ENCODE measurements at regions not wholly inside any gene's neighbourhood (a gene's known extent, or its start where the extent isn't known, plus 50 kb on each side); places are given as distances from the start of the nearest gene placed in this dataset.

DNA sequence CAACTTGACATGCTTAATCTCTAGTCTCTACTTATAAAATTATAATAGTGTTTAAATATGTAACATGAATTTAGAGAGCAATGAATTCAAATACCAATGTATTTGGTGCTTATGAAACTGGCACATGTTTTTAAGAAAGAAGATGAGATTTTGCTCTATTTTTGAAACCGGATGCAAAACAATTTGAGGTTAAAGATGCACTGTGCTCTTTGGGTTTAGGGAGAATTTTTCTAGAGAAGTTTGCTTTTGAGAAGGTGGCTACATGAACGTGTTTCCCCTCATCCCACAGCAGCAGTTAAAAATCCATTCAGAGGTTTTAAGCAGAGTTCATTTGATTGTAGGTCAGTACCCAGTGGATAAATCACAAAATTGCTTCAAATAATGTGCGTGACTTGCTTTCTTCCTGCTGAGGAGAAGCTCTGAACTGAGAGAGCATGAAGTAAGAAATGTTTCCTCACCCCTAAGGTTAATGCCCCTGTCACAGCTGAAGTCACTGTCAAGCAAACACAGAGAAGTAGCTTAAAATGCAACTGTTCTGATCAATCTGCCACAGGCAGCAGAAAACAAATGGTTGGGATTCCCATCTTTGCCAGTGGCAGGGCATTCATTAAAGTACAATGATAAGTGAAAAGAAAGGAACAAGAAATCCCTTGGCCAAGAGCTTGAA is 241.9 kb upstream of the SYT1 start:
- no peak overlapping the region for H3K4me3 ChIP-seq
- no peak overlapping the region for H3K27ac ChIP-seq
- DNase-seq (ENCODE audit: low spot score) = no peak
- TF ChIP-seq, protein P1, sequence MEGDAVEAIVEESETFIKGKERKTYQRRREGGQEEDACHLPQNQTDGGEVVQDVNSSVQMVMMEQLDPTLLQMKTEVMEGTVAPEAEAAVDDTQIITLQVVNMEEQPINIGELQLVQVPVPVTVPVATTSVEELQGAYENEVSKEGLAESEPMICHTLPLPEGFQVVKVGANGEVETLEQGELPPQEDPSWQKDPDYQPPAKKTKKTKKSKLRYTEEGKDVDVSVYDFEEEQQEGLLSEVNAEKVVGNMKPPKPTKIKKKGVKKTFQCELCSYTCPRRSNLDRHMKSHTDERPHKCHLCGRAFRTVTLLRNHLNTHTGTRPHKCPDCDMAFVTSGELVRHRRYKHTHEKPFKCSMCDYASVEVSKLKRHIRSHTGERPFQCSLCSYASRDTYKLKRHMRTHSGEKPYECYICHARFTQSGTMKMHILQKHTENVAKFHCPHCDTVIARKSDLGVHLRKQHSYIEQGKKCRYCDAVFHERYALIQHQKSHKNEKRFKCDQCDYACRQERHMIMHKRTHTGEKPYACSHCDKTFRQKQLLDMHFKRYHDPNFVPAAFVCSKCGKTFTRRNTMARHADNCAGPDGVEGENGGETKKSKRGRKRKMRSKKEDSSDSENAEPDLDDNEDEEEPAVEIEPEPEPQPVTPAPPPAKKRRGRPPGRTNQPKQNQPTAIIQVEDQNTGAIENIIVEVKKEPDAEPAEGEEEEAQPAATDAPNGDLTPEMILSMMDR (IDR thresholded peaks at IDR 0.05) = no peak

DNA sequence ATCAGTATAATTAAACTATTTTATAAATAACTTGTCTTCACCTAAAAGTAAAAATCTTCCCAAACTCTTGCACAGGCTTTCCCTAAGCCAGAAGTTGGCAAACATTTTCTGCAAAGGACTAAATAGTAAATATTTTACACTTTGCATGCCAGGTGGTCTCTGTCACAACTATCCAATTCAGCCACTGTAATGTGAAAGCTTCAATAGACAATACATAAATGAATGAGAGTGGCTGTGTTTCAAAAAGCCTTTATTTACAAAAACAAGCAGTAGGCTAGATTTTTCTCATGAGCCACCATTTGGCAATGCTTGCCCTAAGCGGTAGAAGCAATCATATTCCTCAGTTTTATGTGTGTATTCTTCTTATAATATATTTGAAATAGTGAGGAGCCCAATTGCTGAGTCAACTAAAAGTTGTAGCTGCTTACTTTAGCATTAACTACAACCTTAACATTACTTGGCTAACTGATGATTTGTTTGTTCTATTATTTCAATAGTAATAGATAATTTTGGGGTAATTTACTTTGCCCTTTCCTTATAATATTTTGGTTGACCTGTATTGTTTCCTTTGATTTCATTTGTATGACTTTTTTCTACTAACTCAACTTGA is 236.0 kb upstream of the SYT1 start:
- no peak overlapping the region for H3K27ac ChIP-seq
- TF ChIP-seq, protein P1 (IDR thresholded peaks at IDR 0.05) = no peak
- no peak overlapping the region for H3K4me3 ChIP-seq
- DNase-seq (ENCODE audit: low spot score) = no peak

DNA sequence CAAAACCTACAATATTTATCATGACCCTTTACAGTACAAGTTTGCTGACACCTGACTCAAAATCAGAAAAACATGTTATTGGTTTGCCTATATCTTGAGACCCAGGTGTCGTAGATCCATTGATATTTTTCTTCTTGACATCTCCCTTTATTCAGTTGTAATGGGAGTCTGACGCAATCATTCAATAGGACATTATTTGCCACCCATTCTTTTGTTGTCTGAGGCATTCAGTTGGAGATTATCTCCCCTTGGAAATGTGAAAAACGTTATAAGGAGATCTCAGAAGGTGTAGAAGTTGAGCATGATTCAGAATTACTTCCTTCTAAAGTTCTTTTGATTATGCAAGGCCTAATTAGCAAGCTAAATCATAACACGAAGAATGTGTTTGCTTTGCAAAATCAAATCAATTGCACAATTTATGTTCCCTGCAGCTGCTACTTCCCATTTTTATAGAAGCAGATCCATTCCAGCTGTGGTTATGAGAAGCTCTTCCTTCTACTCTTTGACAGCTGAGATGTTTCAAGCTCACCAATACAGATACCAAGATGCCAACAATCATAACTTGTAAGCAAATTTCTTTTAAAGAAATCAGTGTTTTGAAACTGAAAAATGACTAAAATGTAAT is 228.2 kb upstream of the SYT1 start:
- Histone ChIP-seq H3K4me3 (no peak overlapping the region), H3K27ac (no peak overlapping the region)
- TF ChIP-seq, protein P1 (IDR thresholded peaks at IDR 0.05) = no peak
- no peak for DNase-seq (ENCODE audit: low spot score)

DNA sequence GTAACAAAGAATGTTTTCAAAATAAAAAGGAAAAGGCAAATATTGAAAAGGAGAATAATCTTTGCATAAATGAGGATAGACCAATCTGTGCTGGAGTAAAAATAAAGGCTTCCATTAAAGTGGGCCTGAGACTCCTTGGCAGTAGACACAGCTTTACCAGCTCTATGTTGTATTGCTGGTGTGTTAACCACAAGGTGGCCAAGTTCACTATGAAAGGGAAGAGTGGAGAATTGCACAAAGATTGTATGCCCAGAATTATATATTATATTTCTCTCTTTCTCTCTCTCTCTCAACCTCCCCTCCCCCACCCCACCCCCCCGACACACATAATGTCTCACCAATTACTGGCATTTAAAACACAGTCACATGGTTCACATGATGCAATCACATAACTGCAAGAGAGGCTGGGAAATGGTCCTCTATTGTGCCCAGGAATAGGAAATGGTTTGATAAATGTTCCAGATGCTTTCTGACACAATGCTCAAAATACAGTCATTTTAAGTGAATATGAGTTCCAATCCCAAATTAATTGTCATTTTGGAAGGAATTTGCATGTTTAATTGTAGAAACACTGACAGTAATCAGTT is 222.6 kb upstream of the SYT1 start:
- no peak overlapping the region for H3K4me3 ChIP-seq
- no peak overlapping the region for H3K27ac ChIP-seq
- DNase-seq (ENCODE audit: low spot score) = no peak
- TF ChIP-seq, protein P1 (IDR thresholded peaks at IDR 0.05) = no peak

DNA sequence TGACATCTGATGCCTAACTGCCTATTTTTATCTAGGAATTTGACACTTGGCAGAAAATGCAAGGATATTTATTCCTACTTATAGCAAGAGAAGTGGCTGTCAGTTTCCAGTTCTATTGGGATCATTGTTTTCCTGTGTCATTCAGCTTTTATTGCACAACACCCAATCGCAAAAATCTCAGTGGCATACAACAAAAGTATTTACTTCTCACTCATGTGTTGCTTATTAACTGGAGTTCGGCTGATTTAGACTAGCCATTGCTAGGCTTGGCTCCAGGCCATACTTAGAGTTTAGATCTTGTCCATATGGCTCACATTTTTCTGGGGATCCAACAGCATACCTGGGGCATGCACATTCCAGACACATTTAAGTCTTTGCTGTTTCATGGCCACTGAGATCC is 218.6 kb upstream of the SYT1 start:
- TF ChIP-seq, protein P1 (IDR thresholded peaks at IDR 0.05) = no peak
- Histone ChIP-seq H3K27ac (no peak overlapping the region), H3K4me3 (no peak overlapping the region)
- DNase-seq (ENCODE audit: low spot score) = no peak

DNA sequence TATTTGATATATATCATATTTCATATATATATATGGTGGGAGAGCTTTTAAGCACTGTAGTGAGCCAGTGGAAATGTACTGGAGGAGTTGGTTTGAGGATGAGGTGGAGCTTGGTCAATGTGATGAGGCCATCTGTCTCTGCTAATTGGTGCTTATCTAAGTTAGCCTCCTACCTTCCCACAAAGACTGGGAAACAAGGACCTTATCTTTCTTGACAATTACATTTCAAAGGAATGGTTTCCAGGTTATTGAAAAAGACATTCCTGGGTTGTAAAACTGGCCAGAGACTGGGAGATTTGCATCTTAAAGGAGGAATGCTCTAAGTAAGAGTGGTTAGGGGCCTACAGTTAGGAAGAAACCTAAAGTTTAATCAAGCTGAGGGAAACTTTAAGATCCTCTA is 212.8 kb upstream of the SYT1 start:
- no peak for DNase-seq (ENCODE audit: low spot score)
- Histone ChIP-seq H3K27ac (no peak overlapping the region), H3K4me3 (no peak overlapping the region)
- TF ChIP-seq, protein P1 (IDR thresholded peaks at IDR 0.05) = no peak
